Mesothelial cell of epicardium (in vitro differentiated cells): ENCODE measurements at regions not wholly inside any gene's neighbourhood (a gene's known extent, or its start where the extent isn't known, plus 50 kb on each side); places are given as distances from the start of the nearest gene placed in this dataset.

Source experiments
- DNase-seq, 2 experiments: peaks; one replicate each; pipeline ENCODE4 v3.0.0; 2021; ENCODE audit warnings: low spot score in 2 of 2; ENCODE audit not compliant: unreplicated experiment in 2 of 2
- H3K27ac Mint-ChIP-seq: 2 replicates; pipeline ENCODE4 v1.8.0; 2021; ENCODE audit warnings: mixed read lengths
- H3K27me3 Mint-ChIP-seq: 2 replicates; pipeline ENCODE4 v1.8.0; 2021; ENCODE audit warnings: low read depth, mixed read lengths
- H3K36me3 Mint-ChIP-seq: 2 replicates; pipeline ENCODE4 v1.8.0; 2021; ENCODE audit warnings: mixed read lengths
- H3K4me1 Mint-ChIP-seq: 2 replicates; pipeline ENCODE4 v1.8.0; 2021; ENCODE audit warnings: mixed read lengths
- H3K4me3 Mint-ChIP-seq: 2 replicates; pipeline ENCODE4 v1.8.0; 2021; ENCODE audit warnings: mild to moderate bottlenecking, moderate library complexity, mixed read lengths
- H3K9me3 Mint-ChIP-seq: 2 replicates; pipeline ENCODE4 v1.8.0; 2021; ENCODE audit warnings: mixed read lengths
- TF ChIP-seq, protein P1 (sequence below): fragments of 200-600 bp; sonication (generic); IDR thresholded peaks from one replicate; pipeline ENCODE4 v1.5.0; 2021; ENCODE audit warnings: antibody characterized with exemption; ENCODE audit not compliant: unreplicated experiment

GRCh38 chrX:9337046-9337445, 127.8 kb upstream of the TBL1X start:
- Mint-ChIP-seq H3K36me3 (no peaks in the 10 kb centered on the region), H3K9me3 (peaks cover 4% of the 10 kb centered on the region), H3K4me3 (no peak overlapping the region), H3K27me3 (no peaks in the 10 kb centered on the region), H3K4me1 (peaks cover 27% of the 10 kb centered on the region), H3K27ac (no peak overlapping the region)
- TF ChIP-seq, protein P1, sequence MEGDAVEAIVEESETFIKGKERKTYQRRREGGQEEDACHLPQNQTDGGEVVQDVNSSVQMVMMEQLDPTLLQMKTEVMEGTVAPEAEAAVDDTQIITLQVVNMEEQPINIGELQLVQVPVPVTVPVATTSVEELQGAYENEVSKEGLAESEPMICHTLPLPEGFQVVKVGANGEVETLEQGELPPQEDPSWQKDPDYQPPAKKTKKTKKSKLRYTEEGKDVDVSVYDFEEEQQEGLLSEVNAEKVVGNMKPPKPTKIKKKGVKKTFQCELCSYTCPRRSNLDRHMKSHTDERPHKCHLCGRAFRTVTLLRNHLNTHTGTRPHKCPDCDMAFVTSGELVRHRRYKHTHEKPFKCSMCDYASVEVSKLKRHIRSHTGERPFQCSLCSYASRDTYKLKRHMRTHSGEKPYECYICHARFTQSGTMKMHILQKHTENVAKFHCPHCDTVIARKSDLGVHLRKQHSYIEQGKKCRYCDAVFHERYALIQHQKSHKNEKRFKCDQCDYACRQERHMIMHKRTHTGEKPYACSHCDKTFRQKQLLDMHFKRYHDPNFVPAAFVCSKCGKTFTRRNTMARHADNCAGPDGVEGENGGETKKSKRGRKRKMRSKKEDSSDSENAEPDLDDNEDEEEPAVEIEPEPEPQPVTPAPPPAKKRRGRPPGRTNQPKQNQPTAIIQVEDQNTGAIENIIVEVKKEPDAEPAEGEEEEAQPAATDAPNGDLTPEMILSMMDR = no peak
- no peak for DNase-seq

DNA sequence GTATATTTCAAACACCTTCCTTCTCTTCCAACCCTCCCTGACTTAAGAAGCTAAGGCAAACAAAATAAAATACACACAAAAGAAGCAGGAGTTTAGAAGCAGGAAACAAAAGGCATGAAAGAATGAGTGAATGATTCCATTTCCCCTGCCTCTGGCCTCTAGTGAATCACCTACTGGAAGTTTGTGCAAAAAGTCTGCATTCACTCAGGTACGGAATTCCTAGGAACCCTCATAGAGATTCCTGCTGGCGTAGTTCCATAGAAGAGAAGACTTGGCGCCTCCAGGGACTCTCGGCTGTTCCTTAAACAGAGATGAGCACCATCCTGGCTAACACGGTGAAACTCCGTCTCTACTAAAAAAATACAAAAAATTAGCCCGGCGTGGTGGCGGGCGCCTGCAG, 125.9 kb upstream of the TBL1X start:
- peaks cover 4% of the 10 kb centered on the region for H3K9me3 Mint-ChIP-seq
- H3K27ac Mint-ChIP-seq = peak overlapping the region; percentile 15
- H3K4me1 Mint-ChIP-seq = peaks cover 30% of the 10 kb centered on the region
- TF ChIP-seq, protein P1 = no peak
- no peaks in the 10 kb centered on the region for H3K36me3 Mint-ChIP-seq
- DNase-seq = no peak
- H3K27me3 Mint-ChIP-seq = no peaks in the 10 kb centered on the region
- no peak overlapping the region for H3K4me3 Mint-ChIP-seq

DNA sequence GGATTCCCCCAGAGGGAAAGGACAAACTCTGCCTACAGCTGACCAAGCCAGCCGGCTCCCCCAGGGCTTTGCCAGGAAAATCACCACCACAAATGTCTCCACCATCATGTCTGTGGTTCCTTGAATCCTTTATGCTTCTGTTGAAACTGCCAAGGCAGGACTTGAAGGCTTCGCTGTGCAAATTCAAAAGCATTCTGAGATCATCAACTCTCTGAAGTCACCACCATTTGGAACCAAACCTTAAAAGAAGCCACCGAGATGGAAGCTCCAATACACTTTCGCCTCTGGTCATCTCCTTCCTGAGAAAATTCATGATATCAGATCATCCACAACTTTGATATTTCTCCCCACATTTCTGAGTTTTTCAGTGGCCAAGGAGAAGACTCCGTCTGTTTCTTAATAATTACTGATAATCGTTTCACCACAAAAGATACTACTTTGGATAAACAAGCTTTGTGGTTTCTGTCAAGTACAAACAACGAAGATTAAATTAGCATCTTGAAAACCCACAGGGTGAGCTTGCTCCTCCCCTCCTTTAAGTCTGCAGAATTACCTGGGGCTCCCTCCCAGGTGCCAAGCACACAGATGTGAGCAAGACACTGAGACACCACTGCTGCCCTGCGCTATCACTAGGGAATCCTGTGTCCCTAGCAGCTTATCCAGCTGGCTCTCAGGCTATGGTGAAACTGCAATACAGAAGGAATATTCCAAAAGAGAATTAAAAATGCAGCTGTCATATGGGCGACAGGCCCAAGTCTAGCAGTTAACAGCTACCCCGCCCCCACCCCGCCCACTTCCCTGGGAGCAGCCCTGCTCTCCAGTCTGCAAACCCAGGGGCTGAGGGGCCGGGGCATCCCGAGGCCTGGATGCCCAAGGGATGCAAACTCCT, 125.0 kb upstream of the TBL1X start:
- Mint-ChIP-seq H3K36me3 (no peaks in the 10 kb centered on the region), H3K27ac (peak overlapping the region; percentile 94), H3K9me3 (peaks cover 4% of the 10 kb centered on the region), H3K27me3 (no peaks in the 10 kb centered on the region), H3K4me1 (peaks cover 27% of the 10 kb centered on the region), H3K4me3 (no peak overlapping the region)
- TF ChIP-seq, protein P1 = no peak
- DNase-seq = no peak

- peaks cover 9% of the 10 kb centered on the region for H3K9me3 Mint-ChIP-seq
- no peaks in the 10 kb centered on the region for H3K27me3 Mint-ChIP-seq
- H3K4me3 Mint-ChIP-seq = peak overlapping the region; percentile 18
- DNase-seq = no peak
- peak overlapping the region; percentile 94 for H3K27ac Mint-ChIP-seq
- TF ChIP-seq, protein P1 = no peak
- no peaks in the 10 kb centered on the region for H3K36me3 Mint-ChIP-seq
- peaks cover 27% of the 10 kb centered on the region for H3K4me1 Mint-ChIP-seq
These were observed 124.1 kb upstream of the TBL1X start for GRCh38 chrX:9340598-9341290.

DNA sequence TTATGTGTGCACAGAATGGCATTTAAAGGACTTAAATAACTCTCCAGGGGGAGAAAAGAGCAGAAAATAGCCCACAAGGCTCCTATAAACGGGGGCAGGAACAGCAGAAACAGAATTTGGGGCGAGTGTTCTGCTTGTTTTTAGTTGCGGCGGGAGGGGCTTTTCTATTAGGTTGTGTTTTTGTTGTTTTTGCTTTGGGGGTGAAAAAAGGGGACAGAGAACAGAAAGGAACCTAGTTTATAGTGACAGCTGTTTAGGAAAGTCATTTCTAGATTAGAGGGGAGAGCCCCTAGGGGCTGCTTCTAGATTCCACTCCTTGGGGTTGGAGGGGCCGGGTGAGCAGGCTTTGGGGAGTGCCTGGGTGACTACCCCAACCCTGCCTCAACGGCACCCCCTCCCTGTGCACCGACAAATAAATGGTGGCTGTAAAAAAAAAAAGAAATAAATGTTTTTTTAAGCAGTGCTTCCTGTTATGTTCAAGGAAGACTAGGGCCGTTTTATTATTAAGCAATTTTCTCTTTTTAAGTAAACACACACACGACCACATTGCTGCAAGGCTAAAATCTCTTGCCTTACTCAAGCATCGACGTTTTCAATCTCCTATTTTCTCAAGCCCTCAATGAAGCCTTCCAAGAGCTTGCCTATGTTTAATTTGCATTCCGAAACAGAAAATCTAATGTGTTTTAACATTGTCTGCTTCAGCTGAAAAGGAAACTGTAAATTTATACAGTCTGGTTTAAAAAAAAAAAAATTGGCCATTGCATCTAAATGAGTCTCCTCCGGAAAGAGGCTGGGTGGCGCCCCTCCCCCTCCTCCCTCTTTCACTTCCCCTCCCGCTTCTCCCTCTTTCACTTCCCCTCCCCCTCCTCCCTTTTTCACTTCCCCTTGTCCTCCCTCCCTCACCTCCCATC, 123.3 kb upstream of the TBL1X start:
- H3K27me3 Mint-ChIP-seq = no peaks in the 10 kb centered on the region
- H3K4me3 Mint-ChIP-seq = peak overlapping the region; percentile 38
- no peaks in the 10 kb centered on the region for H3K36me3 Mint-ChIP-seq
- DNase-seq = no peak
- H3K27ac Mint-ChIP-seq = peak overlapping the region; percentile 94
- H3K4me1 Mint-ChIP-seq = peaks cover 27% of the 10 kb centered on the region
- TF ChIP-seq, protein P1 = no peak
- H3K9me3 Mint-ChIP-seq = peaks cover 9% of the 10 kb centered on the region
